ENCODE measurements at regions not wholly inside any gene's neighbourhood (a gene's known extent, or its start where the extent isn't known, plus 50 kb on each side); places are given as distances from the start of the nearest gene placed in this dataset.

GRCh38 chr10:121199081-121199480 is 347.9 kb downstream of the WDR11 start:
- peaks cover 7% of the 10 kb centered on the region for H3K4me1 Mint-ChIP-seq
- H3K4me1 ChIP-seq (ENCODE audit: control insufficient read depth, insufficient read depth, low read length), result no peaks in the 10 kb centered on the region
- H3K9ac ChIP-seq (ENCODE audit: extremely low read depth, low read length, poor library complexity, severe bottlenecking), result no peak overlapping the region
- H3K27ac ChIP-seq (ENCODE audit: low read depth, low read length), result no peak overlapping the region
- no peaks in the 10 kb centered on the region for H3K36me3 ChIP-seq (ENCODE audit: control insufficient read depth, insufficient read depth, low read length)
- H3K27ac Mint-ChIP-seq, result no peak overlapping the region
- H3K27me3 ChIP-seq (ENCODE audit: control insufficient read depth, insufficient read depth, low read length, poor library complexity, severe bottlenecking), result no peaks in the 10 kb centered on the region
- no peak overlapping the region for H3K4me3 ChIP-seq (ENCODE audit: low read length)
- no peaks in the 10 kb centered on the region for H3K36me3 Mint-ChIP-seq (ENCODE audit: low read depth)
- no peaks in the 10 kb centered on the region for H3K9me3 ChIP-seq (ENCODE audit: control insufficient read depth, low read length)
- no peak overlapping the region for H3K4me3 Mint-ChIP-seq
- no peak for DNase-seq
- TF ChIP-seq CTCF (conservative IDR thresholded peaks at IDR 0.05), result no peak
- peaks cover 11% of the 10 kb centered on the region for H3K27me3 Mint-ChIP-seq (ENCODE audit: insufficient read depth)
- H3K9me3 Mint-ChIP-seq, result no peaks in the 10 kb centered on the region

- TF ChIP-seq CTCF (conservative IDR thresholded peaks at IDR 0.05), result no peak
- no peaks in the 10 kb centered on the region for H3K9me3 Mint-ChIP-seq
- WGBS, 2 experiments (ENCODE audit: insufficient coverage in 1 of 2, insufficient read length in 1 of 2), result 92 to 100% methylated on average over 2 of the region's 2 CpGs
Measured at GRCh38 chr10:121205625-121206024, 354.5 kb downstream of the WDR11 start.

GRCh38 chr10:121211446-121211845 is 360.3 kb downstream of the WDR11 start:
- Histone ChIP-seq H3K27ac (ENCODE audit: low read depth, low read length) (no peak overlapping the region), H3K27me3 (ENCODE audit: control insufficient read depth, insufficient read depth, low read length, poor library complexity, severe bottlenecking) (no peaks in the 10 kb centered on the region), H3K9ac (ENCODE audit: extremely low read depth, low read length, poor library complexity, severe bottlenecking) (no peak overlapping the region), H3K9me3 (ENCODE audit: control insufficient read depth, low read length) (no peaks in the 10 kb centered on the region), H3K4me3 (ENCODE audit: low read length) (no peak overlapping the region), H3K36me3 (ENCODE audit: control insufficient read depth, insufficient read depth, low read length) (no peaks in the 10 kb centered on the region), H3K4me1 (ENCODE audit: control insufficient read depth, insufficient read depth, low read length) (no peaks in the 10 kb centered on the region)
- no peak overlapping the region for H3K4me3 Mint-ChIP-seq
- H3K4me1 Mint-ChIP-seq, result peaks cover 4% of the 10 kb centered on the region
- TF ChIP-seq CTCF (conservative IDR thresholded peaks at IDR 0.05), result no peak
- 55 to 100% methylated on average over 1 of the region's 2 CpGs for WGBS, 2 experiments (ENCODE audit: insufficient coverage in 1 of 2, insufficient read length in 1 of 2)
- H3K27ac Mint-ChIP-seq, result no peak overlapping the region
- H3K9me3 Mint-ChIP-seq, result no peaks in the 10 kb centered on the region
- no peak for DNase-seq
- H3K27me3 Mint-ChIP-seq (ENCODE audit: insufficient read depth), result peaks cover 10% of the 10 kb centered on the region
- no peaks in the 10 kb centered on the region for H3K36me3 Mint-ChIP-seq (ENCODE audit: low read depth)

More at GRCh38 chr10:121205625-121206024, 354.5 kb downstream of the WDR11 start:
- DNase-seq, result no peak
- H3K4me1 ChIP-seq (ENCODE audit: control insufficient read depth, insufficient read depth, low read length), result peaks cover 2% of the 10 kb centered on the region
- H3K4me3 ChIP-seq (ENCODE audit: low read length), result no peak overlapping the region
- H3K27ac Mint-ChIP-seq, result no peak overlapping the region
- no peak overlapping the region for H3K27ac ChIP-seq (ENCODE audit: low read depth, low read length)
- H3K36me3 ChIP-seq (ENCODE audit: control insufficient read depth, insufficient read depth, low read length), result no peaks in the 10 kb centered on the region
- peaks cover 20% of the 10 kb centered on the region for H3K4me1 Mint-ChIP-seq
- H3K27me3 Mint-ChIP-seq (ENCODE audit: insufficient read depth), result peaks cover 12% of the 10 kb centered on the region
- no peaks in the 10 kb centered on the region for H3K9me3 ChIP-seq (ENCODE audit: control insufficient read depth, low read length)
- H3K36me3 Mint-ChIP-seq (ENCODE audit: low read depth), result no peaks in the 10 kb centered on the region
- no peaks in the 10 kb centered on the region for H3K27me3 ChIP-seq (ENCODE audit: control insufficient read depth, insufficient read depth, low read length, poor library complexity, severe bottlenecking)
- H3K9ac ChIP-seq (ENCODE audit: extremely low read depth, low read length, poor library complexity, severe bottlenecking), result no peak overlapping the region
- no peak overlapping the region for H3K4me3 Mint-ChIP-seq
